Muscle of back (tissue), 3 donors: ENCODE measurements at regions not wholly inside any gene's neighbourhood (a gene's known extent, or its start where the extent isn't known, plus 50 kb on each side); places are given as distances from the start of the nearest gene placed in this dataset.
A peak's percentile ranks its signal among the peaks of the same experiment; 100 is the strongest.
"Not testable (repeated sequence)": the region's sequence is repeated elsewhere in the genome, so short reads cannot be mapped to it uniquely, and the experiment has no call there.

ENCODE experiments used
- DNase-seq, 3 donors: peaks; one replicate each; pipeline versions ENCODE4 v3.0.0 to v3.0.0-alpha.2; 2013

DNA sequence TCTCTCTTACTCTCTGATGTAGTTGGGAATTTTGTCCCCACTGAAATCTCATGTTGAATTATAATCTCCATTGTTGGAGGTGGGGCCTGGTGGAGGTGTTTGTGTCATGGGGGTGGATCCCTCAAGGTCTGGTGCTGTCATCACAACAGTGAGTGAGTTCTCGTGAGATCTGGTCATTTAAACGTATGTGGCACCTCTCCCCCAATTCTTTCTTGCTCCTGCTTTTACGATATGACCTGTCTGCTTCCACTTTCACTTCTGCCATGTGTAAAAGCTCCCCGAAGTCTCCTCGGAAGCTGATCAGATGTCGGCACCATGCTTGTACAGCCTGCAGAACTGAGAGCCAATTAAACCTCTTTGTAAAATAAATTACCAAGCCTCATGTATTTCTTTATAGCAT, 337.8 kb upstream of the CDH2 start:
- DNase-seq = no peak

DNA sequence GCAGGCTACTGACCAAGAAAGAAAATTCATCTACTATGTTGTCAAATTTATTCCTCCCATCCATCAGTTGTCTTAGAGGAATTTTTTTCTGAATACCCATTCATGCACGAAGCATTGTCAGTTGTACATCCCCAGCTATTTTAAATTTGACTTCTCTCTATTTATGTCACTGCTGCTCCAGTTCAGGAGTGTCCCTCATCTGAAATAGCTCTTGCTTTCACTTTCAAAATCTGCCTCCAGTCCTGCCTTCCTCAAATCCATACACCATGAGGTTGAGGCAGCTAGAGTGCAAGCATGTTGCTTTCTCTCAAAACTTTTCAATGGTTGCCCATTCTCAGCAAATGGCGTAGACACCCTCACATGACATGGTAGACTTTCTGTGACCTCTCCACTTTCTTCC, 335.4 kb upstream of the CDH2 start:
- DNase-seq = no peak

DNA sequence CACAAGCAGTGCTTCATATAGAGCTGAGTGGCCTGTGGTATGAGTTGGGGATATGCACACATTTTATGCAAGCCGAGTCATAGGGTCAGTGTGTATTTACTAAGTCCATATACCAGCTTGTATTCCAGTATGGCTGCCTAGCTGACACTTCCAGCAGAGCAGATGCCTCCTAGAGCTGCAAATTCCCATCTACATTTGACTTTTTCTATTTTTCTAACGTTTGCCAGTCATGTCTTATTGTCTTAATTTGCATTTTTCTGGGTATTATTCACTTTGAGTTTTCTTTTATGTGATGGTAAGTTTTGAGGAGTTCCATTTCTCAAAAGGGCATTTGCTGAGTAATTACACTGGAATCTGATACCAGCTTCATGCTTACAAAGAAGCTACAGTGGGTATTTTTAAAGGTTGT, 334.5 kb upstream of the CDH2 start:
- DNase-seq = no peak

DNA sequence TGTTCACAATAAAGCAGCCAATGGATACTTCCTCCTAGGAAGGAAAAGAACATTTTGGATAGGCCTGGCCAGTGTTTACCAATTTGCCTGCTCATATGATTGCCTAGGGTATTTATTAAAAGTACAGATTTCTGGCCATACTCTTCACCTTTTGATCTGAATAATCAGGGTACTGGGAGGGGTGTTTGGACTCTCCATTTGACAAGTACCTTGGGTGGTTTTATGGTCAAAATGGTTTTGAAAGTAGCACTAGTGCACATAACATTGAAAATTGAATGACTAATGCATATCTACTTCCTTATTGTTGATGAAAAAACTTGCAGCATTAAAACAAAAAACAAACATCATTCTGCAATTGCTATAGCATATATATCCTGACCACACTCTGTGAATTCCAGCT, 333.3 kb upstream of the CDH2 start:
- no peak for DNase-seq

DNA sequence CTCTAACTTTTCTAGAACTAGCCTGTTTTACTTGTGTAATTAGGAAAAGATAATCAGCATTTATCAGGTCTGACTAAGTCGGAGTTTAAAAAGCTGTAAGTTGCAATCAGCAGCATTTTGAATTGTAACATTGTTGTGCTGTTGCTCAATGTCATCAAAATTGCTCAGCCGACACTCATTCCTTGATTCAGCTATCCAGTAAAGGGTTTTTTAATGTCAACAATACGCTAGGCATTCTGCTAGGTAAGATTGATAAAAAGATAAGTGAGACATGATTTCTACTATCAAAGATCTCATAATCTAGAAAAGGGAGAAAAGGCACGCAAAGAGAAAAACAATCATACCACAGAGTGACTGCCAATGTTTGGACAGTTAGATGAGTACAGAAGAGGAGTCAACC, 327.1 kb upstream of the CDH2 start:
- no peak for DNase-seq

DNA sequence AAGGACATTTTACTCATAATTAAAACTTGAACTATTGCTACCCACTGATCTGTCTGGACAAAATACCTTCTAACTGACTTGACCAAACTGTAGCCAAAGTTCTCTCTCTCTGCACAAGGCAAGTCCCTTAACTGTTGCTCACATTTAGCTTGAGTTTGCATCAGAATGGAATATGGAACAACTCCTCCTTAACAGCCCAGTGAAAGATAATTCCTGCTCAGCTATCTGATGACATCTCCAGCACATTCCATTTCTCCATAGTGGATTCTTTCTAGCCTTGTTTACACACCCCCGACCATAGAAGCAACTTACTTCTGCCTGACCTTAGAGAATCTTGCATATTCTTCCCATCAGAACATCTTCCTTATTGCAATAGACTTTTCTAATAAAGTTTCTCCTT, 317.2 kb upstream of the CDH2 start:
- DNase-seq = peak in 1 of 3 donors; percentile 33

DNA sequence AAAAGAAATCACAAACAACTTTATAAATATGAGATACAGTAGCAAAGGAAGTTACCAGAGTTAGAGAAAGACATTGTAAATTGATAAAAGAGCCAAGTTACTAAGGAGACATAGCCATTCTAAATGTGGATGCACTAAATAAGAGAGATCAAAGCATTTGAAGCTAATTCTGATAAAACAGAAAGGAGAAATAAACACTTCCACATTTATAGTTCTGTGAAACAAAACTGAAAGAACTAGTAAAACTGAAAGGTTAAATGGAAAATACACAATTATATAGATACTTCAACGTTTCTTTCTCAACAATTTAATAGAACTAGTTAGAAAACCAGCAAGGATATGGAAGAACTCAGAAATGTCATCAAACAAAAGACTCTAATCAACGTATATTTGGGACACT, 309.0 kb upstream of the CDH2 start:
- no peak for DNase-seq

DNA sequence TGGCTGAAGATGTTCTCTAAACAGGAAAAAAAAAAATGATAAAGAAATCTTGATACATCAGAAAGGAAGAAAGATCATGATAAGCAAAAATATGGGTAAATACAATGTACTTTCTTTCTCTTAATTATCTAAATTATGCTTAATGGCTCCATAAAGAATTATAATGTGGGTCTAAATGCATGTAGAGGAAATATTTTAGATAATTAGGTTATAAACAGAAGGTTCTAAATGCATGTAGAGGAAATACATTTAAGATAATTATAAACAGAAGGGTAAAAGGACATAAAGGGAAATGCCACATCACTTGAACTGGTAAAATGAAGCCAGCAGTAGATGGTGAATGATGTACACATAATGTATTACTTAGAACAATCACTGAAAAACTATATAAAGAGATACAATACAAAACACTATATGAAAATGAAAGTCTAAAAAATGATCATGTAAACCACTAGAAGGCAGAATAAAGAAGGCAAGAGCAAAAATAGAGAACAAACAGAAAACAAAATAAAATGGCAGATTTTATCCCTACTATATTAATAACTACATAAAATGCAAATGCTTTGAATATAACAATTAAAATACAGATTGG, 308.4 kb upstream of the CDH2 start:
- no peak for DNase-seq

DNA sequence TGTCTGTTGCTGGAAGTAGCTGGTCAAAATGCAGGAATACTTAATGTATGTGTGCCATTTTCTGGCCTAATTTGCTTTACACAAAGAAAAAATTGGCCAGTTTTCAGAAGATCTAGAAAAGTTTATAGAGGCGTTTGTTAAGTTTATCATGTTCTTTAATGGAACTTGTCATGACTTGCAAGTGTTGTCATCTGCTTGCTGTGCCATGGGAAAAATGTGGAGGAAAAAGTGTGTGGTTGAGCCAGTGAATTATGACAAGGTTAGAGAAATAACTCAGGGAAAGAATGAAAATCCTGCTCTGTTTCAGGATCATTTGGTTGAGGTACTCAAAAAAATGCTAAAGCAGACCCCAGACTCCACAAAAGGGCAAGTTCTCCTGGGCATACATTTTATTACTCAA, 301.6 kb upstream of the CDH2 start:
- DNase-seq = no peak

DNA sequence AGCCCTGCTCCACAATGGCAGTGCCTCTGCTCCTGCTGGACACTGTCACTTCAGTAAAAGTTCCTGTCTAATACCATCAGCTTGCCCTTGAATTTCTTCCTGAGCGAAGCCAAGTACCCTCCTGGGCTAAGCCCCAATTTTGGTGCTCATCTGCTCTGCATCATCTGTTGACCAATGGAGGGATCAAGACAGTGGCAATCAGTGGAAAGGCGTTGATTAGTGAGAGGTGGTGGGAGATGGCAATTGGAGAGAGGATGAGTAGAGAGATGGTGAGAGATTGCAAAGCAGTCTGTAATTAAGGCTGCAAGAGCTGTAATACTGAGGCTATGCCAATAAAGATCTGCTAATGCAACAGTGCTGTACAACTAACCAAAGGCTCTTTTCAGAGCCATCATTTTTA, 299.4 kb upstream of the CDH2 start:
- no peak for DNase-seq

DNA sequence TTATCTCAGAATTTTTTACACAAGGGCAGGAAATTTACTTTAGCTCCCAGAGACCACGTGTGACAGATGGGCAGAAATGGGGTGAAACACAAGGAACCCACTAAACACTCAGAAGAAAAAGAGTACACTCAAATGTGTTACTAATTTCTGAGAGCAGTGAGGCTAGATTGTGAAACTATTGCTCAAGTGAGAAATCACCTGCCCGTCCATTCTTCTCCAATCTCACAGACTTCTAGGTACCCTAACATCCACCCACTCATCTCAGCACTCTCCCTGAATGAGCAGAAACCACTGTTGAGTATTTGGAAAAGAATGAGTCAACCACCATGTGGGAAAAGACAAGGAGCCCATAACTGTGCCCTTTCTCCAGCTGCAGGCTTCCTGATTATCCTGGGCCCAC, 293.0 kb upstream of the CDH2 start:
- no peak for DNase-seq

DNA sequence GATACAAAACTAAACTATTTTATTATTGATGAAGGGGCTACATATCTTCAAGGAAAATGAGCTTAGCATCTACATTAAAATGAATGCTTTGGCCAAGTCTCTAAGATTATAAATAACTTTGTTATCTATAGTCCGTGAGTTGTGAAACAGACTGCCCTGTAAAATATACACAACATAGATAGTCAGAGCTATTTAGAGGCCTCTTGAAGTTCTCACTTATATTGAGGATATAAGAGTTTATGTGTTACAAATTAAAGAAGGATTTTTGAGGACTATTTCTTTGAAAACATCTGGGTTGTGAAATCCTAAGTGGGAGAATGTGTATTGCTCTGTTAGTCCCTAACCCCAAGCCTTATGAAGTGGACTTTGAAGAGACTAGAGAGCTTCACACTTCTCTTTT, 292.0 kb upstream of the CDH2 start:
- no peak for DNase-seq

DNA sequence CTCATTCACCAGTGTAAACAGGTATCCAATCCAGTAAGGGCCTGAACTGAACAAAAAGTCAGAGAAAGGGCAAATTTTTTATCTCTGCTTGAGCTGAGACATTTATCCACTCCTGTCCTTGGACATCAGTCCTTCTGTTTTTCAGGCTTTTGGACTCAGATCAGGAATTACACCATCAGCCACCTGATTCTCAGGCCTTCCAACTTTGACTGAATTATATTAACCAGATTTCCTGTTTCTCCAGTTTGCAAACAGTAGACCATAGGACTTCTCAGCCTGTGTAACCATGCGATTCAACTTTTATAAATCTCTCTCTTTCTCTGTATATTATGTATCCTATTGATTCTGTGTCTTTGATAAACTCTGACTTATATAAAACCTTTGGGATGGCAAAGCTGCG, 289.3 kb upstream of the CDH2 start:
- peak; percentile 3 to 13 (median 6) for DNase-seq

DNA sequence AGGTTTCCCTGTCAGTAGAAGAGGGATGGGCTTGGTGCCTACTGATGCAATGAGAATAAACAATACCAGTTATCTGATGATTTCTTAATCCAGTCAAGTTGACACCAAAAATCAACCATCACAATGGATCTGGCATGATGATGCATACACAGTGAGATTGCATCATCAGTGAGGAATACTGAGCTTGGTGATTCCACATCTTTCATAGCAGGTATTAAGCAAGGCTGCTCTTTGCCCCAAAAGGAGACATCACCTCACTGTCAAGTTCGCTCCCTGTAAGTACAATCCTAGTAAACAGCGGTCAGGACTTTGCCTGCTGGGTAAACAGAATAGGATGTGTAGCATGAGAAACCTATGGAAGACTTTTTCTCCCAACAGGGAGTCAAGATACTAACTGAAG, 282.7 kb upstream of the CDH2 start:
- no peak for DNase-seq

DNA sequence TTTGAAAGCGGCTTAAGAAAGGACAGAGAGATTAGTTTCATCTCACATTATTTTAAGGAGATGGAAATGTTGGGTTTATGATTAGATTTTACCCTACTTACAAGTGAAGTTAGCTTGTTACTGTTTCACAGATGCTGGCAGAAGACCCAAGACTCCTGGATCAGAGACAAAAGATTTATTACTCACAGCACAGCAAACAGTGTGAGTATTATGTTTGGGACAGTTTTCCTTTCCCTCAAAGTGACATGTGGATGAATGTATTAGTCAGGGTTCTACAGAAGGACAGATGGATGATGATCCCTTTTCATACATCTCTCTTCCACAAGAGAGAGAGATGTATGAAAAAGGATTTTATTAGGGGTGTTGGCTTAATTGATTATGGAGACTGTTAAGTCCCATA, 281.8 kb upstream of the CDH2 start:
- no peak for DNase-seq

DNA sequence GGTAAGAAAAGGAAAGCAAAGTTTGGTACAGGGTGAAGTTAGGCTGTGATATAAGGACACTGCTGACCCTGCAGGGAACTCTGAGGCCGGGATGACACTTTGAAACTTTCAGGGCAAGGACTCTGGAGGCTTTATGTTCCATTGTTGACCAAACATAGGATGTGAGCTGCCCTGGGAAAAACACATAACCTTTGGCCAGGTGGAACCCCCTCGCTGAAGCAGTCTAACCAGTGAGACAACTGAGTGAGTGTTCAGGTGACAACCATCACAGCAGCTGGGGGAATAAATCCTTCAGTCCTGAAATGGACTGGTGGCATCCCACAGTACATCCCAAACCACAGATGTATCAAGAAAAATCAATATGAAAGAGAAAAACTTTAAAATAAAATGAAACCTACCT, 280.9 kb upstream of the CDH2 start:
- no peak for DNase-seq

DNA sequence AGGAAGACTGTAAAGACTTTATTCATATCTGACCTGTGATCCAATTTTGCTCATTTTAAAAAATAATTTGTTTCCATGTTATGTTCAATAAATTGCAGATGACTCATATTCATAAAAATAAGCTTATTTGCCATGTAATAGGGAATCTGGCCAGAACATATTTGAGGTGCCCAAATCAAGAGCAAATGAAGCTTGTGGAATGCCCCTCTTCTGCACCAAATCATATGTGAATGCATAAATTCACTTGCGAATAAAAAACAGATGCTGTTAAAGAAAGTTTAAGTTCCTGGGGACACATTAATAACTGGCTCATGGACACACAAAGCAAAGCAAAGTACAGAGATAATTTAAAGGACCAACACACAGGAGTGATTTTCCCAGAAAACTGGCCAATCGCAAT, 279.0 kb upstream of the CDH2 start:
- peak in 1 of 3 donors; percentile 35 for DNase-seq

DNA sequence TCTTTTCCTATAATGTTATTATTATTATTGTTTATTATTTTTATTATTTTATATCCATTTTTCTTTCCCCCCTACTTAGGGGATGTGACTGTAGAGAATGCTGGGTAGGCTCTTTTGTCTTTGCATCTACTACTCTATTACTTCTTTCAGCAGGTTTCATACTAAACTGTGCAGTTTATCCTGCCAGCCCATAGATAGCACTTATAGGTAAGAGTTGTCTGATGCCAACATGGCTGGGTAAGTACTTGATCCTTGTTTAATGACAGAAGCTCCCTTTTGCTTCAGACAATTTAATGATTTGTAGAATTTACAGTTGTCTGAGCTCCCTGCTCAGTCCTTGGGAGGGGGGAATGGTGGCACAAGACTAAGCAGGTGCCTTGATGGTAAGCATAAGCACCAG, 262.9 kb upstream of the CDH2 start:
- DNase-seq = no peak

DNA sequence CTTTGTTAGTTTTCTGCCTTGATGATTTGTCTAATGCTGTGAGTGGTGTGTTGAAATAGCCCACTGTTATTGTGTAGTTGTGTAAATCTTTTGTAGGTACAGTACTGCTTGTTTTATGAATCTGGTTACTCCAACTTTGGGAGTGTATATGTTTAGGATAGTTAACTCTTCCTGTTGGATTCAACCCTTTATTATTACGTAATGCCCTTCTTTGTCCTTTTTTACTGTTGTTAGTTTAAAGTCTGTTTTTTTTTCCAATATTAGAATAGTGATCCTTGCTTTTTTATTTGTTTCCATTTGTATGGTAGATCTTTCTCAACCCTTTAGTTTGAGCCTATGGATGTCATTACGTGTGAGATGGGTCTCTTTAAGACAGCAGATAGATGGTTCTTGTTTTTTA, 261.5 kb upstream of the CDH2 start:
- no peak for DNase-seq

DNA sequence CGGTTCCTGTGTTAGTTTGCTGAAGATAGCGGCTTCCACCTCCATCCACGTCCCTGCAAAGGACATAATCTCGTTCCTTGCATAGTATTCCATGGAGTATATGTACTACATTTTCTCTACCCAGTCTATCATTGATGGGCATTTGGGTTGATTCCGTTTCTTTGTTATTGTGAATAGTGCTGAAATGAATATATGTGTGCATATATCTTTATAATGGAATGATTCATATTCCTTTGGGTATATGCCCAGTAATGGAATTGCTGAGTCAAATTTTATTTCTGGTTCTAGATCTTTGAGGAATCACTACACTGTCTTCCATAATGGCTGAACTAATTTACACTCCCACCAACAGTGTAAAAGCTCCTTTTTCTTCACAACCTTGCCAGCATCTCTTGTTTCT, 255.4 kb upstream of the CDH2 start:
- no peak for DNase-seq

DNA sequence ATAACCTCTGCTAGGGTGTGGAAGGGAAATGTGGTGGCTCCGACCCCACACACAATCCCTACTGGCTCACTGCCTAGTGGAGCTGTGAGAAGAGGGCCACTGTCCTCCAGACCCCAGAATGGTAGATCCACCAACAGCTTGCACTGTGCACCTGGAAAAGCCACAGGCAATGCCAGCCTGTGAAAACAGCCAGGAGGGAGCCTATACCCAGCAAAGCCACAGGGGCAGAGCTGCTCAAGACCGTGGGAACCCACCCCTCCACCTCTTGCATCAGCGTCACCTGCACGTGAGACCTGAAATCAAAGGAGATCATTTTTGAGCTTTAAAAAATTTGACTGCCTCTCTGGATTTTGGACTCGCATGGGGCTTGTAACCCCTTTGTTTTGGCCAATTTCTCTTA, 249.0 kb upstream of the CDH2 start:
- DNase-seq = no peak

DNA sequence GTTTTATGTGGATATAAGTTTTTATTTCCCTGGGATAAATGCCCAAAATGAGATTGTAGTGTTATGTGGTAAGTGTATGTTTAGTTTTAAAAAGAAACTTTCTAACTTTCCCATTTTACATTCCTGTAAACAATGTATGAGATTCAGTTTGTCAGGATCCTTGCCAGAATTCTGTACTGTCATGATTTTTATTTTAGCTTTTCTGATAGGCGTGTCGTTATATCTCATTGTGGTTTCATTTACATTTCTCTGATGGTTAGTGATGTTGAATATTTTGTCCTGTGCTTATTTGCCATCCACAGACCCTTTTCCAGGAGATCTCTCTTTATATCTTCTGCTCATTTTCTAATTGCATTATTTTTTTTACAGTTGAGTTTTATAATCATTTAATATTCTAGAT, 245.6 kb upstream of the CDH2 start:
- DNase-seq = no peak

DNA sequence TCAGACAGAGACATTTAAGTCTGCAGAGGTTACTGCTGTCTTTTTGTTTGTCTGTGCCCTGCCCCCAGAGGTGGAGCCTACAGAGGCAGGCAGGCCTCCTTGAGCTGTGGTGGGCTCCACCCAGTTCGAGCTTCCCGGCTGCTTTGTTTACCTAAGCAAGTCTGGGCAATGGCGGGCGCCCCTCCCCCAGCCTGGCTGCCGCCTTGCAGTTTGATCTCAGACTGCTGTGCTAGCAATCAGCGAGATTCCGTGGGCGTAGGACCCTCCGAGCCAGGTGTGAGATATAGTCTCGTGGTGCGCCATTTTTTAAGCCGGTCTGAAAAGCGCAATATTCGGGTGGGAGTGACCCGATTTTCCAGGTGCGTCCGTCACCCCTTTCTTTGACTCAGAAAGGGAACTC, 245.0 kb upstream of the CDH2 start:
- not testable (repeated sequence) for DNase-seq

DNA sequence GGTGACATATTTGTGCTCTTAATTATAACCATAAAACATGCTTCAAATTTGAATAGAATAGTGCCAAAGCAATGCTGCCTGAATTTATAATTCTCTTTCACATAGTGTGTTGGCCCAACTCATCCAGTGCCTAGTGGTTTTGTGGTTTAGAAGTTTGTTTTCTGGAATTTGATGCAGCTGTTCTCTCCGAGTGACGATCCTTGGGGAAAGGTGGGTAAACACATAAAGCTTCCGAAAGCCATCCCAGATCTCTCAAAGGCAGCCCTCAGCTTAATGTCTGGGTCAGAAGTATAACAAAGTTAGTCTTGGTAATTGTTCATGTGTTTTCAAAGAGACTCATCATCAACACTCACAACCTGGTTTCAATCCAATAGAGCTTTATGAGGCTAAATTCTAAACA, 235.6 kb upstream of the CDH2 start:
- no peak for DNase-seq

DNA sequence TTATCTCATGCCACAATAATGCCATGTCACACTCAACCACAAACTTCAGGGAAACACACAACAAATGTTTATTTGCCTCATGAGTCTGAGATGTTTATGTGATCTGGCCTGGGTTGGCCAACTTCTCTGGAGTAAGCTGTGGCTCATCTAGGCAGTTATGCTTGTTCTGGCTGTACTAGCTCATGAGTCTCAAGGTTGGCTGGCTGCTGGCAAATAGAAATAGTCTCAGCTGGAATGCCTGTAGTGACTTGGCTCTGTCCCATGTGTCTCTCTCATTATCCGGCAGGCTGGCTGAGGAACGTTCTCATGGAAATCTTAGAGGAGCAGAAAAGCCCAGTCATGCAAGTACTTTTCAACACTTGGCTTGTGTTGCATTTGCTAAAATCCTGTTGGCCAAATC, 234.9 kb upstream of the CDH2 start:
- no peak for DNase-seq
